Stomach smooth muscle (tissue), 2 donors: ENCODE measurements at regions not wholly inside any gene's neighbourhood (a gene's known extent, or its start where the extent isn't known, plus 50 kb on each side); places are given as distances from the start of the nearest gene placed in this dataset.

Source experiments
- H3K27ac ChIP-seq: one replicate; pipeline ENCODE4 v1.7.0; 2013; ENCODE audit warnings: mild to moderate bottlenecking, low read length, inconsistent platforms
- H3K27me3 ChIP-seq, 2 donors: one replicate each; pipeline ENCODE4 v1.7.0; 2013; ENCODE audit warnings: low read length in 2 of 2; ENCODE audit not compliant: insufficient read depth in 2 of 2, control insufficient read depth in 1 of 2
- H3K36me3 ChIP-seq, 2 donors: one replicate each; pipeline ENCODE4 v1.7.0; 2013; ENCODE audit warnings: low read length in 2 of 2; ENCODE audit not compliant: control insufficient read depth in 2 of 2, insufficient read depth in 2 of 2
- H3K4me1 ChIP-seq: one replicate; pipeline ENCODE4 v1.7.0; 2013; ENCODE audit warnings: low read length; ENCODE audit not compliant: control insufficient read depth, insufficient read depth
- H3K4me3 ChIP-seq, 2 donors: one replicate each; pipeline ENCODE4 v1.7.0; 2013; ENCODE audit warnings: low read length in 2 of 2
- H3K9ac ChIP-seq, 2 donors: one replicate each; pipeline ENCODE4 v1.7.0; 2013; ENCODE audit warnings: low read length in 2 of 2, mild to moderate bottlenecking in 1 of 2
- H3K9me3 ChIP-seq, 2 donors: one replicate each; pipeline ENCODE4 v1.7.0; 2013; ENCODE audit warnings: low read length in 2 of 2; ENCODE audit not compliant: control insufficient read depth in 2 of 2
- donor health status: healthy.
- donor health status: Pancreatic carcinoma.

- no peaks in the 10 kb centered on the region for H3K36me3 ChIP-seq
- H3K4me1 ChIP-seq = no peaks in the 10 kb centered on the region
- no peaks in the 10 kb centered on the region for H3K9me3 ChIP-seq
- H3K9ac ChIP-seq = no peak overlapping the region
- no peak overlapping the region for H3K4me3 ChIP-seq
- H3K27ac ChIP-seq = no peak overlapping the region
- no peaks in the 10 kb centered on the region for H3K27me3 ChIP-seq
These were observed 282.9 kb upstream of the ZPLD1 start for GRCh38 chr3:102151935-102152334.

GRCh38 chr3:102156426-102156825 lies 278.4 kb upstream of the ZPLD1 start:
- Histone ChIP-seq H3K27me3 (no peaks in the 10 kb centered on the region), H3K9me3 (no peaks in the 10 kb centered on the region), H3K27ac (no peak overlapping the region), H3K9ac (no peak overlapping the region), H3K36me3 (no peaks in the 10 kb centered on the region), H3K4me1 (no peaks in the 10 kb centered on the region), H3K4me3 (no peak overlapping the region)

GRCh38 chr3:102158080-102158740 lies 276.6 kb upstream of the ZPLD1 start:
- H3K9me3 ChIP-seq = no peaks in the 10 kb centered on the region
- no peak overlapping the region for H3K27ac ChIP-seq
- H3K4me1 ChIP-seq = peaks cover 4% of the 10 kb centered on the region
- H3K36me3 ChIP-seq = no peaks in the 10 kb centered on the region
- H3K9ac ChIP-seq = no peak overlapping the region
- H3K27me3 ChIP-seq = no peaks in the 10 kb centered on the region
- no peak overlapping the region for H3K4me3 ChIP-seq

GRCh38 chr3:102159810-102160451 lies 274.9 kb upstream of the ZPLD1 start:
- Histone ChIP-seq H3K9ac (no peak overlapping the region), H3K9me3 (no peaks in the 10 kb centered on the region), H3K27ac (no peak overlapping the region)

GRCh38 chr3:102161384-102162006 lies 273.3 kb upstream of the ZPLD1 start:
- Histone ChIP-seq H3K36me3 (no peaks in the 10 kb centered on the region), H3K27ac (no peak overlapping the region), H3K9me3 (no peaks in the 10 kb centered on the region), H3K9ac (no peak overlapping the region), H3K27me3 (no peaks in the 10 kb centered on the region), H3K4me1 (peaks cover 10% of the 10 kb centered on the region), H3K4me3 (no peak overlapping the region)

More at GRCh38 chr3:102159810-102160451, 274.9 kb upstream of the ZPLD1 start:
- Histone ChIP-seq H3K4me1 (peaks cover 10% of the 10 kb centered on the region), H3K27me3 (no peaks in the 10 kb centered on the region), H3K4me3 (no peak overlapping the region), H3K36me3 (no peaks in the 10 kb centered on the region)

- Histone ChIP-seq H3K4me1 (peaks cover 10% of the 10 kb centered on the region), H3K27me3 (no peaks in the 10 kb centered on the region), H3K27ac (no peak overlapping the region), H3K9ac (no peak overlapping the region), H3K36me3 (no peaks in the 10 kb centered on the region), H3K9me3 (no peaks in the 10 kb centered on the region), H3K4me3 (no peak overlapping the region)
These were observed 272.6 kb upstream of the ZPLD1 start for GRCh38 chr3:102162251-102162650.

GRCh38 chr3:102163039-102163817 lies 271.6 kb upstream of the ZPLD1 start:
- Histone ChIP-seq H3K9ac (no peak overlapping the region), H3K9me3 (no peaks in the 10 kb centered on the region), H3K4me3 (peak overlapping the region in 1 of 2 donors; percentile 2), H3K4me1 (peaks cover 10% of the 10 kb centered on the region), H3K27me3 (no peaks in the 10 kb centered on the region), H3K27ac (peak overlapping the region; percentile 68), H3K36me3 (no peaks in the 10 kb centered on the region)

GRCh38 chr3:102163818-102164154 lies 271.0 kb upstream of the ZPLD1 start:
- Histone ChIP-seq H3K27me3 (no peaks in the 10 kb centered on the region), H3K27ac (peak overlapping the region; percentile 68), H3K4me1 (peaks cover 10% of the 10 kb centered on the region), H3K4me3 (no peak overlapping the region), H3K9ac (no peak overlapping the region), H3K36me3 (no peaks in the 10 kb centered on the region), H3K9me3 (no peaks in the 10 kb centered on the region)

- Histone ChIP-seq H3K36me3 (no peaks in the 10 kb centered on the region), H3K9ac (no peak overlapping the region), H3K4me1 (peaks cover 10% of the 10 kb centered on the region), H3K27me3 (no peaks in the 10 kb centered on the region), H3K4me3 (no peak overlapping the region), H3K9me3 (no peaks in the 10 kb centered on the region), H3K27ac (no peak overlapping the region)
These were observed 269.4 kb upstream of the ZPLD1 start for GRCh38 chr3:102165367-102165766.

GRCh38 chr3:102169915-102170479 lies 264.8 kb upstream of the ZPLD1 start:
- Histone ChIP-seq H3K27me3 (no peaks in the 10 kb centered on the region), H3K27ac (no peak overlapping the region), H3K9ac (no peak overlapping the region), H3K36me3 (no peaks in the 10 kb centered on the region), H3K4me1 (no peaks in the 10 kb centered on the region), H3K4me3 (peak overlapping the region in 1 of 2 donors; percentile 35), H3K9me3 (no peaks in the 10 kb centered on the region)
